Upper lobe of left lung (tissue), 6 donors: ENCODE measurements at regions not wholly inside any gene's neighbourhood (a gene's known extent, or its start where the extent isn't known, plus 50 kb on each side); places are given as distances from the start of the nearest gene placed in this dataset.

Experiments used
- ATAC-seq, 2 donors: fragments of 200-7000 bp; cut with Tn5 transposase; one replicate each; pipeline ENCODE4 v1.9.1; 2022; ENCODE audit warnings: mild to moderate bottlenecking in 2 of 2, moderate library complexity in 2 of 2; ENCODE audit not compliant: low FRiP score in 2 of 2
- DNase-seq, 2 donors: peaks; one replicate each; pipeline ENCODE4 v3.0.0-alpha.2; 2019 to 2020
- H3K27ac ChIP-seq, 4 donors: fragments of 200-600 bp; sonication (generic); one replicate each; pipeline ENCODE4 v1.5.1; 2016 to 2019
- H3K27me3 ChIP-seq, 4 donors: fragments of 200-600 bp; sonication (generic); one replicate each; pipeline ENCODE4 v1.5.1; 2017 to 2019
- H3K36me3 ChIP-seq, 4 donors: fragments of 200-600 bp; sonication (generic); one replicate each; pipeline ENCODE4 v1.5.1; 2016 to 2019
- H3K4me1 ChIP-seq, 4 donors: fragments of 200-600 bp; sonication (generic); one replicate each; pipeline ENCODE4 v1.5.1; 2018 to 2019
- H3K4me3 ChIP-seq, 4 donors: fragments of 200-600 bp; sonication (generic); one replicate each; pipeline ENCODE4 v1.5.1; 2017 to 2019; ENCODE audit warnings: mild to moderate bottlenecking in 2 of 4, moderate library complexity in 1 of 4
- H3K9me3 ChIP-seq, 4 donors: fragments of 200-600 bp; sonication (generic); one replicate each; pipeline ENCODE4 v1.5.1; 2018 to 2019
- CTCF ChIP-seq, 6 experiments: fragments of 450-650 bp in 4 of 6; fragments of 200-600 bp in 2 of 6; sonication (generic) in 2 of 6; IDR thresholded peaks; one replicate each; pipeline ENCODE4 v1.5.1; 2016 to 2019; ENCODE audit warnings: antibody characterized with exemption in 6 of 6
- EP300 ChIP-seq, 4 donors: sonication (generic); formaldehyde crosslinking; IDR thresholded peaks; one replicate each; pipeline ENCODE4 v1.5.1; 2017; ENCODE audit warnings: antibody characterized with exemption in 4 of 4, control low read depth in 2 of 4
- POLR2A ChIP-seq, 4 donors: fragments of 450-650 bp; IDR thresholded peaks; one replicate each; pipeline ENCODE4 v1.5.1; 2016 to 2017; ENCODE audit warnings: antibody characterized with exemption in 4 of 4, mild to moderate bottlenecking in 2 of 4
- POLR2AphosphoS5 ChIP-seq, 2 donors: sonication (generic); formaldehyde crosslinking; IDR thresholded peaks; one replicate each; pipeline ENCODE4 v1.5.1; 2017; ENCODE audit warnings: antibody characterized with exemption in 2 of 2
- WGBS, 2 donors: methylation state at CpG; one replicate each; pipeline ENCODE4 v1.1.5; 2017 to 2018; 5-methylcytosine and 5-hydroxymethylcytosine counted together
- donor health status: DM: no; HTN: no; CAD: no; lungs with moderate emphysema.
- donor health status: DM: no; HTN: yes; CAD: no; lungs with severe emphysema.

DNA sequence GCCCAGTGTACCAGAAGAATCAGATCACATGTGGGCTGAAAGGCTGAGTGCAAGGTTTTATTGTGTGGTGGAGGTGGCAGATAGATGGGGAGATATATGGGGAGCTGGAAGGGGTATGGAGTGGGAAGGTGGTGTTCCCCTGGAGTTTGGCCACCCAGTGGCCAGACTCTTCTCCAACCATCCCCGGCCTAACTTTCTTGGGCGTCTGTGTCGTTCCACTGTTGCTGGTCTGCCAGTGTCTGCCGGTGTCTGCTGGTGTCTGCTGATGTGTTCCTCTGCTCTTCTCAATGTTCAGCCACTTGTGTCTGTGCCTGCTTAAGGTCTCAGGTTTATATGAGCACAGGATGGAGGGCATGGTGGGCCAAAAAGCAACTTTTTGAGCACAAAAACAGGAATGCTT lies 78.4 kb upstream of the PALS2 start:
- ATAC-seq (no peak), DNase-seq (no peak)
- H3K36me3 ChIP-seq = no peaks in the 10 kb centered on the region
- no peak overlapping the region for H3K4me3 ChIP-seq
- TF ChIP-seq CTCF (IDR thresholded peaks at IDR 0.05) (no peak), POLR2A (IDR thresholded peaks at IDR 0.05) (no peak), EP300 (IDR thresholded peaks at IDR 0.05) (no peak), POLR2AphosphoS5 (IDR thresholded peaks at IDR 0.05) (no peak)
- WGBS, 2 donors = 90 to 100% methylated on average over 3 to 4 of the region's 4 CpGs
- H3K27me3 ChIP-seq = no peaks in the 10 kb centered on the region
- H3K4me1 ChIP-seq = no peaks in the 10 kb centered on the region
- no peaks in the 10 kb centered on the region for H3K9me3 ChIP-seq
- no peak overlapping the region for H3K27ac ChIP-seq

- TF ChIP-seq POLR2AphosphoS5 (IDR thresholded peaks at IDR 0.05) (no peak), POLR2A (IDR thresholded peaks at IDR 0.05) (no peak), CTCF (IDR thresholded peaks at IDR 0.05) (no peak), EP300 (IDR thresholded peaks at IDR 0.05) (no peak)
- Histone ChIP-seq H3K4me1 (no peaks in the 10 kb centered on the region), H3K27me3 (no peaks in the 10 kb centered on the region), H3K9me3 (no peaks in the 10 kb centered on the region), H3K27ac (no peak overlapping the region), H3K36me3 (no peaks in the 10 kb centered on the region), H3K4me3 (no peak overlapping the region)
- DNase-seq (no peak), ATAC-seq (no peak)
- 76 to 92% methylated on average over 2 of the region's 2 CpGs for WGBS, 2 donors
Measured at GRCh38 chr7:24496036-24496435, 77.2 kb upstream of the PALS2 start.

- H3K27me3 ChIP-seq = no peaks in the 10 kb centered on the region
- no peaks in the 10 kb centered on the region for H3K4me1 ChIP-seq
- WGBS, 2 donors = 51 to 55% methylated on average over 2 of the region's 2 CpGs
- DNase-seq (no peak), ATAC-seq (no peak)
- no peak for TF ChIP-seq CTCF (IDR thresholded peaks at IDR 0.05)
- no peak for TF ChIP-seq POLR2AphosphoS5 (IDR thresholded peaks at IDR 0.05)
- TF ChIP-seq EP300 (IDR thresholded peaks at IDR 0.05) = no peak
- no peak for TF ChIP-seq POLR2A (IDR thresholded peaks at IDR 0.05)
- no peaks in the 10 kb centered on the region for H3K36me3 ChIP-seq
- H3K9me3 ChIP-seq = no peaks in the 10 kb centered on the region
- no peak overlapping the region for H3K27ac ChIP-seq
- H3K4me3 ChIP-seq = no peak overlapping the region
Measured at GRCh38 chr7:24498439-24498838, 74.8 kb upstream of the PALS2 start.

GRCh38 chr7:24499871-24500270 lies 73.4 kb upstream of the PALS2 start:
- no peaks in the 10 kb centered on the region for H3K9me3 ChIP-seq
- H3K4me3 ChIP-seq = no peak overlapping the region
- TF ChIP-seq POLR2A (IDR thresholded peaks at IDR 0.05) = no peak
- TF ChIP-seq CTCF (IDR thresholded peaks at IDR 0.05) = no peak
- TF ChIP-seq POLR2AphosphoS5 (IDR thresholded peaks at IDR 0.05) = no peak
- TF ChIP-seq EP300 (IDR thresholded peaks at IDR 0.05) = no peak
- ATAC-seq (no peak), DNase-seq (no peak)
- no peak overlapping the region for H3K27ac ChIP-seq
- WGBS, 2 donors = 44 to 67% methylated on average over 2 of the region's 2 CpGs
- no peaks in the 10 kb centered on the region for H3K4me1 ChIP-seq
- H3K36me3 ChIP-seq = no peaks in the 10 kb centered on the region
- no peaks in the 10 kb centered on the region for H3K27me3 ChIP-seq

- Histone ChIP-seq H3K27ac (no peak overlapping the region), H3K36me3 (no peaks in the 10 kb centered on the region), H3K9me3 (no peaks in the 10 kb centered on the region), H3K27me3 (no peaks in the 10 kb centered on the region), H3K4me3 (no peak overlapping the region), H3K4me1 (no peaks in the 10 kb centered on the region)
- no peak for DNase-seq
- no peak for ATAC-seq
- 86 to 87% methylated on average over 3 of the region's 3 CpGs for WGBS, 2 donors
- no peak for TF ChIP-seq CTCF (IDR thresholded peaks at IDR 0.05)
- no peak for TF ChIP-seq POLR2AphosphoS5 (IDR thresholded peaks at IDR 0.05)
- no peak for TF ChIP-seq EP300 (IDR thresholded peaks at IDR 0.05)
- no peak for TF ChIP-seq POLR2A (IDR thresholded peaks at IDR 0.05)
Measured at GRCh38 chr7:24500599-24500998, 72.7 kb upstream of the PALS2 start.
